Endodermal cell (in vitro differentiated cells): ENCODE measurements at regions not wholly inside any gene's neighbourhood (a gene's known extent, or its start where the extent isn't known, plus 50 kb on each side); places are given as distances from the start of the nearest gene placed in this dataset.

Experiments
- DNase-seq: peaks from one replicate; pipeline ENCODE4 v3.0.0-alpha.2; 2017
- H3K27ac ChIP-seq: 2 replicates; pipeline ENCODE4 v1.5.1; 2013; ENCODE audit warnings: mild to moderate bottlenecking, low read depth, low read length, moderate library complexity
- H3K27me3 ChIP-seq: 2 replicates; pipeline ENCODE4 v1.6.1; 2013; ENCODE audit warnings: mild to moderate bottlenecking, low read length, moderate library complexity; ENCODE audit not compliant: insufficient read depth, control insufficient read depth, poor library complexity, severe bottlenecking
- H3K36me3 ChIP-seq: 2 replicates; pipeline ENCODE4 v1.7.0; 2013; ENCODE audit warnings: mild to moderate bottlenecking, low read length, moderate library complexity; ENCODE audit not compliant: control insufficient read depth, insufficient read depth
- H3K4me1 ChIP-seq: one replicate; pipeline ENCODE4 v1.7.0; 2013; ENCODE audit warnings: low read length; ENCODE audit not compliant: control insufficient read depth, insufficient read depth
- H3K4me3 ChIP-seq: 2 replicates; pipeline ENCODE4 v1.5.1; 2013; ENCODE audit warnings: mild to moderate bottlenecking, low read length, moderate library complexity
- H3K9ac ChIP-seq: 2 replicates; pipeline ENCODE4 v1.6.1; 2013; ENCODE audit warnings: mild to moderate bottlenecking, low read length, moderate library complexity; ENCODE audit not compliant: poor library complexity, severe bottlenecking; ENCODE audit errors: extremely low read depth
- H3K9me3 ChIP-seq: 2 replicates; pipeline ENCODE4 v1.6.1; 2013; ENCODE audit warnings: mild to moderate bottlenecking, low read length, moderate library complexity; ENCODE audit not compliant: control insufficient read depth
- H3K27ac Mint-ChIP-seq: 2 replicates; pipeline ENCODE4 v1.8.0; 2020; ENCODE audit warnings: mixed read lengths
- H3K27me3 Mint-ChIP-seq: 2 replicates; pipeline ENCODE4 v1.8.0; 2021; ENCODE audit warnings: mild to moderate bottlenecking, mixed read lengths; ENCODE audit not compliant: insufficient read depth
- H3K36me3 Mint-ChIP-seq: 2 replicates; pipeline ENCODE4 v1.8.0; 2020; ENCODE audit warnings: low read depth, mixed read lengths
- H3K4me1 Mint-ChIP-seq: 2 replicates; pipeline ENCODE4 v1.8.0; 2020; ENCODE audit warnings: mixed read lengths
- H3K4me3 Mint-ChIP-seq: 2 replicates; pipeline ENCODE4 v1.8.0; 2020; ENCODE audit warnings: mild to moderate bottlenecking, moderate library complexity, mixed read lengths
- H3K9me3 Mint-ChIP-seq: 2 replicates; pipeline ENCODE4 v1.8.0; 2020; ENCODE audit warnings: mild to moderate bottlenecking, mixed read lengths
- WGBS, 2 experiments: methylation state at CpG; one replicate each; pipeline versions ENCODE4 v1.1.5 to v1.1.7; 2013; ENCODE audit warnings: missing lambda C conversion rate in 2 of 2, mixed read lengths in 1 of 2; ENCODE audit not compliant: insufficient coverage in 1 of 2, insufficient read length in 1 of 2; 5-methylcytosine and 5-hydroxymethylcytosine counted together
- TF ChIP-seq, protein P1 (sequence below): fragments of 200-600 bp; sonication (generic); conservative IDR thresholded peaks from 2 replicates; pipeline ENCODE4 v1.5.0; 2021; ENCODE audit warnings: antibody characterized with exemption, mild to moderate bottlenecking

GRCh38 chr16:7217797-7218196, 114.8 kb upstream of the RBFOX1 start:
- no peak overlapping the region for H3K27ac ChIP-seq
- no peaks in the 10 kb centered on the region for H3K36me3 Mint-ChIP-seq
- H3K27me3 ChIP-seq, result peaks cover 5% of the 10 kb centered on the region
- H3K9ac ChIP-seq, result no peak overlapping the region
- H3K4me3 ChIP-seq, result no peak overlapping the region
- H3K9me3 Mint-ChIP-seq, result no peaks in the 10 kb centered on the region
- no peak overlapping the region for H3K4me3 Mint-ChIP-seq
- H3K9me3 ChIP-seq, result no peaks in the 10 kb centered on the region
- peaks cover 2% of the 10 kb centered on the region for H3K27me3 Mint-ChIP-seq
- no peak for DNase-seq
- H3K4me1 Mint-ChIP-seq, result peaks cover 7% of the 10 kb centered on the region
- WGBS, 2 experiments, result 94% methylated on average over 12 of the region's 14 CpGs; no CpG with 5 or more reads in 1 of the 2 experiments
- TF ChIP-seq, protein P1, sequence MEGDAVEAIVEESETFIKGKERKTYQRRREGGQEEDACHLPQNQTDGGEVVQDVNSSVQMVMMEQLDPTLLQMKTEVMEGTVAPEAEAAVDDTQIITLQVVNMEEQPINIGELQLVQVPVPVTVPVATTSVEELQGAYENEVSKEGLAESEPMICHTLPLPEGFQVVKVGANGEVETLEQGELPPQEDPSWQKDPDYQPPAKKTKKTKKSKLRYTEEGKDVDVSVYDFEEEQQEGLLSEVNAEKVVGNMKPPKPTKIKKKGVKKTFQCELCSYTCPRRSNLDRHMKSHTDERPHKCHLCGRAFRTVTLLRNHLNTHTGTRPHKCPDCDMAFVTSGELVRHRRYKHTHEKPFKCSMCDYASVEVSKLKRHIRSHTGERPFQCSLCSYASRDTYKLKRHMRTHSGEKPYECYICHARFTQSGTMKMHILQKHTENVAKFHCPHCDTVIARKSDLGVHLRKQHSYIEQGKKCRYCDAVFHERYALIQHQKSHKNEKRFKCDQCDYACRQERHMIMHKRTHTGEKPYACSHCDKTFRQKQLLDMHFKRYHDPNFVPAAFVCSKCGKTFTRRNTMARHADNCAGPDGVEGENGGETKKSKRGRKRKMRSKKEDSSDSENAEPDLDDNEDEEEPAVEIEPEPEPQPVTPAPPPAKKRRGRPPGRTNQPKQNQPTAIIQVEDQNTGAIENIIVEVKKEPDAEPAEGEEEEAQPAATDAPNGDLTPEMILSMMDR, result no peak
- no peaks in the 10 kb centered on the region for H3K4me1 ChIP-seq
- H3K27ac Mint-ChIP-seq, result no peak overlapping the region
- H3K36me3 ChIP-seq, result no peaks in the 10 kb centered on the region

DNA sequence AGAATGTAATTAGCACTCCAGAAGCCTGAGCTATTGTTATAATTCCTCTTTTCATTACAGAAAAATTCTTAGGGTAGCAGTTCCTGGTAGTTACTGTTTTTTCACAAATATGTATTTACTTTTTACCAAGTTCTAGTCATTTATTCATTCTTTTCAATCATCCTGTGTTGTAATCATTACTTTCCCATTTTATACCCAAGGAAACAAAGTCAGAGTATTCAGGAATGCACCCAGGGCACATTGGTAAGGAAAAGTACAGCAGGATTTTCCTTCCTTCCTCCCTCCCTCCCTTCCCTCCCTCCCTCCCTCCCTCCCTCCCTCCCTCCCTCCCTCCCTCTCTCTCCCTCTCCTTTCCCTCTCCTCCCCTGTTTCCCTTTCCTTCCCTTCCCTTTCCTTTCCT, 115.9 kb upstream of the RBFOX1 start:
- DNase-seq, result no peak
- H3K27me3 Mint-ChIP-seq, result peaks cover 2% of the 10 kb centered on the region
- Histone ChIP-seq H3K4me3 (no peak overlapping the region), H3K36me3 (no peaks in the 10 kb centered on the region), H3K27me3 (peaks cover 5% of the 10 kb centered on the region), H3K27ac (no peak overlapping the region), H3K4me1 (no peaks in the 10 kb centered on the region), H3K9me3 (no peaks in the 10 kb centered on the region), H3K9ac (no peak overlapping the region)
- H3K4me1 Mint-ChIP-seq, result peaks cover 7% of the 10 kb centered on the region
- H3K9me3 Mint-ChIP-seq, result no peaks in the 10 kb centered on the region
- TF ChIP-seq, protein P1, result no peak
- H3K27ac Mint-ChIP-seq, result no peak overlapping the region
- H3K36me3 Mint-ChIP-seq, result no peaks in the 10 kb centered on the region
- no peak overlapping the region for H3K4me3 Mint-ChIP-seq

GRCh38 chr16:7211781-7212180, 120.9 kb upstream of the RBFOX1 start:
- no peak overlapping the region for H3K27ac Mint-ChIP-seq
- Histone ChIP-seq H3K9me3 (no peaks in the 10 kb centered on the region), H3K9ac (no peak overlapping the region), H3K36me3 (no peaks in the 10 kb centered on the region), H3K27ac (no peak overlapping the region), H3K27me3 (peaks cover 12% of the 10 kb centered on the region), H3K4me3 (no peak overlapping the region), H3K4me1 (no peaks in the 10 kb centered on the region)
- DNase-seq, result no peak
- H3K4me3 Mint-ChIP-seq, result no peak overlapping the region
- H3K9me3 Mint-ChIP-seq, result no peaks in the 10 kb centered on the region
- 81 to 89% methylated on average over 2 to 9 of the region's 9 CpGs for WGBS, 2 experiments
- H3K4me1 Mint-ChIP-seq, result peaks cover 5% of the 10 kb centered on the region
- peaks cover 3% of the 10 kb centered on the region for H3K27me3 Mint-ChIP-seq
- TF ChIP-seq, protein P1, result no peak
- no peaks in the 10 kb centered on the region for H3K36me3 Mint-ChIP-seq
